HG02623 (cell line): ENCODE measurements at regions not wholly inside any gene's neighbourhood (a gene's known extent, or its start where the extent isn't known, plus 50 kb on each side); places are given as distances from the start of the nearest gene placed in this dataset.
A peak's percentile ranks its signal among the peaks of the same experiment; 100 is the strongest.

ENCODE experiments used
- ATAC-seq: cut with Tn5 transposase; IDR thresholded peaks from one replicate; pipeline ENCODE4 v1.9.1; 2021; ENCODE audit warnings: moderate library complexity; ENCODE audit not compliant: unreplicated experiment

DNA sequence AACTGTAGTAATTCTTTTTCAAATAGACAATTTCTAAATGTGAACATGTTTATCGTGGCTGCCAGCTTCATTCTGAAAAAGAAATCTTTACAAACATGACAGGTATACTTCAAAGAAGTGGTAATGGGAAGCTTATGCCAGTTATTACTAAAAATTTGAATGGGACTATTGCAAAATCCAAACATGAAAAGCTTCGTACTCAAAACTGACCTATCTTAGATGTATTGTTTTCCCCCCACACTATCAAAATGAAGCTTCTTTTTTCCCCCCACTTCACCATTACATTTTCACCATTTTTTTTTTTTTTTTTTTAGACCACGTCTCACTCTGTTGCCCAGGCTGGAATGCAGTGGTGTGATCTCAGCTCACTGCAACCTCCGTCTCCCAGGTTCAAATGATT lies 50.4 kb upstream of the SERTAD2 start:
- ATAC-seq: no peak

DNA sequence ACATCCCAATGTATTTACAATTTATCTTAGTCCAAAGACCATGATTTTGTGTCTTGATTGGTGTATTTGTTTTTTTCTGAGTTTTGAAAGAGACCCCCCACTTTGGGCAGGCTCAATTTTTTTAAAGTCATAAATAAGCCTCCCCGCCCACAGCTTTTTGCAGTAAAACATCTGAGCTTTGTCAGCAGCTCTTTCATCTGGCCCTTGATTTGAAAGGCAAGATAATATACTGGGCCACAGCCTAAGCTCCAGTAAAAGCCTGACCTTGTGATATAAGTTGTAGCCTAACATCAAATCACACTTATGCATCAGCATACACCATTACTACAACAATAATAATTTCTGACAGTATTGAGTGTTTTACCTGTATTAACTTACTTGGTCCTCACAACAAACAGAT lies 51.3 kb upstream of the SERTAD2 start:
- no peak for ATAC-seq

DNA sequence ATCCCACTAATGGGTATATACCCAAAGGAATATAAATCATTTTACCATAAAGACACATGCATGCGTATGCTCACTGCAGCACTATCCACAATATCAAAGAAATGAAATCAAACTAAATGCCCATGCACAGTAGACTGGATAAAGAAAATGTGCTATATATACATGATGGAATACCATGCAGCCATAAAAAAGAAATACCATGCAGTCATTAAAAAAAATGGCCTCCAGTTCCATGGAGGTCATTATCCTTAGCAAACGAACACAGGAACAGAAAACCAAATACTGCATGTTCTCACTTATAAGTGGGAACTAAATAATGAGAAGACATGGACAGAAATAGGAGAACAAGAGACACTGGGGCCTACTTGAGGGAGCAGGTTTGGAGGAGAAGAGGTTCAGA lies 53.6 kb upstream of the SERTAD2 start:
- no peak for ATAC-seq

DNA sequence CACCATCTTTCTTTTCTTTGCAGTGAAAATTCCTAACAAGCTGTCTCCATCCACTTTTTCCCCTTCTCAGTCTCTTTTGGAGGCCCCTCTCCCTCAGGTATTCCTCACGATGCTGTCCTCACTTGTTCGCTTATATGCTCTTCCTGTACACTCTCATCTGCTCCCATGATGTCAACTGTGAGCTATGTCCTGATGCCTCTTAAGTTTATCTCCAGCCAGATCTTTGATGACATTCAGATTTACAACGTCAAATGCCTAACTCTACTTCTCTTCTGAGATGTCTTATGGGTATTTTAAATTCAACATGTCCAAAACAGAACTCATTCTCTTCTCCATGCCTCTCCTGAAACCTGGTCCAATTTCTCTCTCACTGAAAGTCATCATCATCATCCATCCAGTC lies 55.1 kb upstream of the SERTAD2 start:
- no peak for ATAC-seq

DNA sequence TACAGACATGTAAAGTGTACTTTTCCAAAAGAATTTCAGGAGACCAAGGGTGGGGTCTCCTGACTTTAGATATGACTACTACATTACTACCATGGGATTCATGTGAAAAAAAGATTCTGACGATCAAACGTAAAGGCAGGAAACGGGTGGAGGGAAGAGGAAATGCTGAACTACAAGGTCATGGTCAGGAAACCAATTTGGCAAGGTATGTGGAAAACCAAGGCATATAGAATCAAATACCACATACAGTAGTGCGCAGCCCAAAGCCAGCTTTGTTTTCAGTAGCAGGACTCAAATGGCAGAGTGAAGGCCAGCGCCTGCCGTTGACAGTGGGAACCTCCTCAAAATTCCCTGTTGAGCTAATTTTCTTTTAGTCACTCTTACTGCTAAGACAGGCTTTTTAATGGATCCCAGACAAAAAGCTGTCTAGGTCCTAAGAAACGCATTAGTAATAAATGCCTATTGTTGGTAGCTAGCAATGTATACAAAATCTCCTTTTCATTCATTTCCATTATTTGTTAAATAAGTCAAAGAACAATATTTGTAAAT lies 57.6 kb upstream of the SERTAD2 start:
- no peak for ATAC-seq

- ATAC-seq: no peak
Observed at GRCh38 chr2:64713686-64714085, 60.0 kb upstream of the SERTAD2 start.

DNA sequence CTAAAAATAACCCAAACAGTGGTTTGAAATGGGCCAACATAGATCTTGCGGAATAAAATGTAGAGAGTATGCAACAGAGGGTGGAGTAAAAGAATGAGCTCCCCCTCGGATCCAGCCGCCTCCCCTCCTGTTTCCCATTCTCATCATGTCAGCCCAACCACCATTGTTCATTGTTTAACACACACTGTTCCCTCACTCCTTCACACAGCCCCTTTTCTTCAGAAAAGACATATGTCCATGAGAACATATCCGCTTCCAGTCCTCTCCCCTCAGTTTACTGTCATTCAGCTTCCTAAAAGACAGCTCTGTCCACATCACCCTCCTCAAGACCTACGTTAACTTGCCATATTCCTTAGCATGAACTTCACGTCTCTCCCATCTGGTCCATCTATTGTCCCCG lies 62.9 kb upstream of the SERTAD2 start:
- no peak for ATAC-seq

DNA sequence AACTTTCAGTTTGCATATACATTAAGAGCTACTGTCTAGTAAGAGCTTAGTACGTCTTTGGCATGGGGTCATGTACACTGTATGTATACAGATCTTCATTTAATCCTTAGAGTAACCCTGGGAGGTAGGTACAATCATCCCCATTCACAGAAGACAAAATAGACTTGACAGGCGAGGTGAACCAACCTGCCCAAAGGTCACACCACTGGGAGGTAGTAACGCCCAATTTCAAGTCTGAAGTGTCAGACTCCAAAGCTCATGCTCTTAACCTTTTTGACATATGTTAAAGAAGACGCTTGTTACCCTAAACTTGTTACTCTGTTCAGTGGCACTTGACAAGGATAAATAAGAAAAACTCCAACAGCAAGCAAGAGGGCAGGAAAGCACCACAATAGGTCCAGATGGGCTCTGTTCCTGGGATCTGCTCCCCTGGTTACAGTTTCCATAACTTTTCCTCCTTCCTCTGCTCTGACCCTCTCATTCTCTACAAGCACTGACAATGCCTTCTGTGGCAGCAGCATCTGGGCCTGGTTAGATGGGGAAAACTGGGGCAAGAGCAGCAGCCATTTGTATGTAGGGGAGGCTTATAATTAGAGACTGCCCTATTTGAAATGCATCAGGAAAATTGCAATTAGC lies 64.7 kb upstream of the SERTAD2 start:
- no peak for ATAC-seq

DNA sequence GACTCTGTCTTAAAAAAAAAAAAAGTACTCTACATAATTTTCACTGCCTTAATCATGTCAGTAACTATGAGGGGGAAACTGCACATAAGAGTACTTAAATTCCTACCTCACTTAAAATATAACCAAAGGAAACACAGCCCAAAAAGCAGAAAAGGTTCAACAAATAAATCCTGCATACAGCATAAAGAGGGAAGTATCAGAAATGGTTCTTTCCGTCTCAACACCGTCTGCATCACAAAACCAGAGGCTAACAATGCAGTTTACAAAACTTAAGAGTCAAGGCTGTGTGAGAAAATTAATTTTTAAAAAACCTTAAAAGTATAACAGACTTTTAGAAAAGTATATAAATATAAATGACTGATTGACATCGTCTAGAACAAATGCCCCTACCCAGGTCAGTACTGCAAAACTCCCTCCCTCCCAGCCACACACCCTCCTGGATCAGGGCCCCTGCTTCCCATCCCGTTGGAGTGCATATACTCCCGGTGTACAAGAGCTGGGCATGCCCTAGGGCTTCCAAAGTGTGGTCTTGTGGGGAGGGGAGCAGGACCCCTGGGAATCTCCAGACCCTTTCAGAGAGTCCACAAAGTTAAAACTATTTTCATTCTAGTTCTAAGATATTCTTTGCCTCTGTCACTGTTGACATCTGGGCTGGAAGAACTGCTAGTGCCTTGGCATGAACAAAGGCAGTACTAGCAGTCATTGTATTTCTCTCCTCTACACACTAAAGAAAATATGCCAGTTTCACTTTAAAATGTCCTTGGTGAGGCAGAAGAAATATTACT lies 67.0 kb upstream of the SERTAD2 start:
- no peak for ATAC-seq

DNA sequence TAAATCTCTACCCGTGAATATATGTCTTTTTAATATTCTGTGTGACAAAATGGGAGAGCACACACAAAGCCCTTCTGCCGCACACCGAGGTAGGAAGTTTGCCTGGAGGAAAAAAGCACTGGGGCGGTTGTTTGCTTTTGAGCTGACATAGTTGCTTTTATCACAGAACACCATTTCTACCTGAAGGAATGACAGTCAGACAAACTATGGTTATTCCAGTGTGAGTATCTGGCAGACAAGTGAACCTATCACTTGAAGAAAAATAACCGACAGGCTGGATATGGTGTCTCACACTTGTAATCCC lies 67.6 kb upstream of the SERTAD2 start:
- no peak for ATAC-seq

DNA sequence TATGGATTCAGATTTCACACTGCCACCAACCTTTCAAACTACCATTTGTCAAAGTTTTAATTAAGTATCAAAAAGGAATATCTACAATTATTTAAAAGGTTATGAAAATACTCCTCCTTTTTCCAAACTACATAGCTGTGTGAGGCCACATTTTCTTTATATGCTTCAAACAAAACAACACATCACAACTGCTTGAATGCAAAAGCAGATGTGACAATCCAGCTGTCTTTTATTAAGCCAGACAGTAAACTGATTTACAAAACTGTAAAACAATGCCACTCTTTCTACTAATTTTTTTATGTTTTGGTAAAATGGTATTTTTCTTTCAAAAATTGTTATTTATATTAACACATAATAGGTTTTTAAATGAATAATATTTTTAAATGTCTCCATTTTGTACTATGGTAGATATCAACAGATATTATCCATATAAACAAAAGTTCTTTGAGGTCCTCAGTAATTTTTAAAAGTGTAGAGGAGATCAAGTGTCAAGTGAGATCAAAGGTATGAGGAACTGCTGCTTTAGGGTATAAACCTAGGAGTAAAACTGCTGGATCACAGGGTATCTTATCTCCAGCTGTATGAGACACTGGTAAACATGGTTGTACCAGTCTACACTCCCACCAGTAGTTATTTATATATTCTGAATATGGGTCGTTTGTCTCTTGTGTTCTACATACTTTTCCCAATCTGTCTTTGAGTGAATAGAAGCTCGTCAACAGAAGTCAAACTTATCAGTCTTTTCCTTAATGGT lies 68.8 kb upstream of the SERTAD2 start:
- ATAC-seq: no peak

GRCh38 chr2:64727013-64727767 lies 73.5 kb upstream of the SERTAD2 start:
- ATAC-seq: peak; percentile 87

DNA sequence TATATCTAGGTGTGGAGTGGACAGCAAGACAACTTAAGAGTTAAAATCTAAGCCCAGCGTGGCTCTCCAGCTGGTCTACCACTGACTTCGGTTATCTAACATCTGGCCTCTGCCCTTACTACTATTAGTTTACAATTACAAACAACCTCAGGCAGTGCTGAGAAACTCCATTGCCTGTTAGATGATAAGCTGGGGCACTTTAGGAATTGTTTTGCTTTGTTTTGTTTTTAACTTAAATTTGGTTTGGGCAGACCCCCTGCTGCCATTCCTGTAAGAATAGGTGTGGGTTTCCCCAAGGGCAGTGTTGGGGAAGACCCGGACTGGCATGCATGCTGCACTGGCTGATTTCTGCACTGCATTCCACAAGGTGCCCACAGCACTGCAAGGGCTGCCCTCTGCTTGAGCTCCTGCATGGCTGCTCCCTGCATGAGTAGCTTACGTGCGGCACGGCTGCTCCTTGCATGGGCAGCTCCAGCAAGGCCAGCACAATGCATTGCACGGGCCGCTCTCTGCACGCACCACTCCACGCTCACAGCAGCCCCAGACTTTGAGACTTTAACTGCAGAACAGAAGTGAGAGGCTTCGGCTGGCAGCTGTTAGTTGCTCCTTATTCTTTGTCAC lies 74.2 kb upstream of the SERTAD2 start:
- ATAC-seq: no peak

GRCh38 chr2:64730551-64731262 lies 77.0 kb upstream of the SERTAD2 start:
- no peak for ATAC-seq

DNA sequence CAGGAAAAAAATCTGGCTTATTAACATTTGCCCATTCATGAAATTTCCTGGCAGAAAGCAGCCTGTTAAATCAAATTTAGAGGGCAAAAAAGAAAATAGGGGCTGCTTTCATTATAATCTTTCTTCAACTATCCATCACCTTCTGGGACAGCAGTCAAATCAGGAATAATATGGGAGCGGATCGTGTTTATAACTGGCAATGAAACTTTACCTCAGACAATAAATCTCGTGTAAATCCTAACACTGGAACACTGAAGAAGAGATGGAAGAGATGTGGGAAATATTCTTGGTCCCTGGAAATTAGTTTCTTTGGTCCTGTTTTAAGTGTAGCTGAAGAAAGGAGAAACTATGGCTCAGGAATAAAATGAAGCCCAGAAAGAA lies 77.5 kb upstream of the SERTAD2 start:
- no peak for ATAC-seq

DNA sequence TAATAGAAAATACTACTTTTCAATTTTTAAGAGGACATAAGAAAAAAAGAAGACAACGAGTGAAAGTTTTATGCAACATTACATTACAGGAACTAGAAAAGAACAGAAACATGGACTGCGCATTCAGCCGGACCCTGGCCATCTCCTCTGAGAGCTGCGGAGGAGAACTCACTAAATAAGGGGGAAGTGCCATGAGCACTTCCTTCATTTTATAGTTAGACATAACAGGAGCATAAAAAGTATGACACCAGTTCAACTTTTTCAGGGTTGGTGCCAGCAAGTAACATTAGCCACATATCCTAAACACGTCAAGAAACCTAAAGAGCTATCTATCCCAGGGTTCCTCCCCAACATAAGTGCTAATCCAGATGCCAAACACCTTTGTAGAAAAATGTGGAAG lies 78.0 kb upstream of the SERTAD2 start:
- ATAC-seq: no peak

DNA sequence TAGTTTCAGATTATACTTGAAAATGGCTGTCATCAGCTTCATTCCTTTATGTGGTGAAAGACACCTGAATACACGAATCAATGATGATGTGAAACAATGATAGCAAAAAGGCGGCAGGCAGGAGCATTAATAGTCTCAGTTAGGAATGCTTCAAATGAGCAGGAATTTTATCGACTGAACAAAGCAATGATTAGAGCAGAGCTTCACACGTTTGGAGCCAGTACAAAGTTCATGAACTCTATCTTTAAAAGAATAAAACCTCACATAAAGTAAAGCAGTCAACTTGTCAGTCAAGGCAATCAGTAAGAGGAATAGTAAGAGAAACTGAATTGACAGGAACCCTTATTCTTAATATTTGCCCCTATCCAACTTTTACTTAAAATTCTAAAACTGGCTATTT lies 78.4 kb upstream of the SERTAD2 start:
- ATAC-seq: no peak

DNA sequence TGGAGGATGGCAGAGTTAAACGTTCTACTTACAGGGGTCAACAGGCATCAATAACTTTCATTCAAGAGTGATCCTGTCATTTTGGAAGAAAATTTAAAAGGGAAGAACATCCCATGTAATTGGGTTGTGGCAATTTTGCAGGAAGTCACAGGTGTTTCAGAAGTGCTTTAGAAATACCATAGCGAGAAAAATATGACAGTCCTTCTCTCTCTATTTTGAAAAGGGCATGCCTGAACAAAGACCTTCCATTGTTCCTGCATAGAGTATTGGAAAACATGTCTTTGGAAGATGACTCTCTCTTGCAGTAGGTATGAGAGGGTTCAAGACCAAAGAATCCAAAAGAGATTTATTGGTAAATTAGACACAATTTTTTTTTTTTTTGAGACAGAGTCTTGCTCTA lies 81.8 kb upstream of the SERTAD2 start:
- no peak for ATAC-seq

DNA sequence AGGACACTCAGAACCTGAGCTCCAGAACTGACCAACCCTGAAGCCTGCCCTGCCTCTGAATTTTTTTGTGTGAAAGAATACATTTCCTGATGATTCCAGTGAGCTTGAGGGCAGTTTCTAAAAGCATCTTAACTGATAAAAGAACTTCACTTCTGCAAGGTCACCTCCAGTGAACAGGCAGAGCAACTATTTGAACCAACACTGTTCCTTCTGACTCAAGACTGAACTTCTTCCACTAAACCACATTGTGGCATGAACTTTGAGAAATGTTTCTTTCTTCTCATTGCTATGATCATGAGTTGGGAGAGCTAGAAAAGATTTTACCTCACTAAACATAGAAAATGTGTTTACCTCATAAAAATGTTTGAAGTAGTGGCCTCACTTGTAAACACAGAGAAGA lies 83.8 kb upstream of the SERTAD2 start:
- ATAC-seq: no peak

DNA sequence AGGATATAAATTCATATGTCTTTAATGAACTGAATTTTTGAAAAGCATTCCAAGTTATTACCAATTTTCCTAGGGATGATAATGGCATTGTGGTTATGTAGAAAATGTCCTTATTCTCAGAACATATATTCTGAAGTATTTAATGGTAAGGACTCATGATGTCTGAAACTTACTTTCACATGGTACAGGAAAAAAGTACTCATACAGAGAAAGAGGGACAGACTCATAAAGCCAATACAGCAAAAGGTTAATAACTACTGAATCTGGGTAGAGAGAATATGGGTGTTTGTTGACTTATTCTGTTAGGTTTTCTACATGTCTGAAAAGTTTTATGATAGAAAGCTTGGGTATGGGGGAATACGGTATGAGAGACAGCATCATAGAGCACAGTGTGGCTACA lies 84.3 kb upstream of the SERTAD2 start:
- ATAC-seq: no peak
